H1 (cell line): ENCODE measurements at regions not wholly inside any gene's neighbourhood (a gene's known extent, or its start where the extent isn't known, plus 50 kb on each side); places are given as distances from the start of the nearest gene placed in this dataset.

Experiments used
- CTCF ChIA-PET: fragments of 300-600 bp; sonication (Branson Sonifier 250); formaldehyde crosslinking; loops from one replicate; lab custom pipeline; 2021; ENCODE audit not compliant: partially characterized antibody; lab: Charles Lee
- POLR2A ChIA-PET: fragments of 300-600 bp; sonication (Branson Sonifier 250); formaldehyde crosslinking; loops from one replicate; lab custom pipeline; 2021; ENCODE audit warnings: inconsistent platforms; ENCODE audit not compliant: partially characterized antibody; lab: Charles Lee
- DNase-seq, 2 experiments: peaks; one replicate each; pipeline versions ENCODE4 v3.0.0 to v3.0.0-alpha.2; 2010 to 2022; ENCODE audit warnings: low spot score in 2 of 2, low read depth in 1 of 2, mixed read lengths in 1 of 2
- FAIRE-seq: peaks from 2 replicates; lab custom pipeline; 2011; peaks lifted over from hg19 to GRCh38; lab: Jason Lieb, UNC
- H2AFZ ChIP-seq: 2 replicates; pipeline ENCODE4 v1.8.1; 2012; ENCODE audit warnings: low read length, inconsistent platforms
- H2AK5ac ChIP-seq: 2 replicates; pipeline ENCODE4 v1.6.1; 2013; ENCODE audit warnings: low read depth, low read length
- H2BK120ac ChIP-seq: replicated peaks from 2 replicates; pipeline ENCODE3; 2013; ENCODE audit warnings: low read depth, low read length, inconsistent platforms
- H2BK12ac ChIP-seq: 2 replicates; pipeline ENCODE4 v1.6.1; 2013; ENCODE audit warnings: low read depth, low read length
- H2BK15ac ChIP-seq: 2 replicates; pipeline ENCODE4 v1.6.1; 2013; ENCODE audit warnings: low read length
- H2BK20ac ChIP-seq: 2 replicates; pipeline ENCODE4 v1.6.1; 2013; ENCODE audit warnings: low read length
- H2BK5ac ChIP-seq: 2 replicates; pipeline ENCODE4 v1.6.1; 2013; ENCODE audit warnings: low read depth, low read length
- H3K14ac ChIP-seq: 2 replicates; pipeline ENCODE4 v1.6.1; 2013; ENCODE audit warnings: inconsistent platforms; ENCODE audit not compliant: insufficient read length
- H3K18ac ChIP-seq: 2 replicates; pipeline ENCODE4 v1.6.1; 2013; ENCODE audit warnings: low read length; ENCODE audit errors: extremely low read depth
- H3K23ac ChIP-seq: 2 replicates; pipeline ENCODE4 v1.6.1; 2013; ENCODE audit warnings: inconsistent platforms; ENCODE audit not compliant: insufficient read length
- H3K23me2 ChIP-seq: 2 replicates; pipeline ENCODE4 v1.6.1; 2013; ENCODE audit warnings: low read depth, low read length
- H3K27ac ChIP-seq: 2 replicates; pipeline ENCODE4 v1.6.1; 2011; ENCODE audit warnings: low read depth, low read length, inconsistent platforms
- H3K27me3 ChIP-seq, 4 experiments: replicated peaks in 1 of 4; 1 replicate in 1 of 4; 2 replicates in 3 of 4; pipeline versions ENCODE4 v1.6.1 to v1.8.1; 2011 to 2013; ENCODE audit warnings: low read length in 3 of 4, mild to moderate bottlenecking in 3 of 4, inconsistent platforms in 2 of 4, mixed read lengths in 2 of 4, moderate library complexity in 1 of 4; ENCODE audit not compliant: control insufficient read depth in 3 of 4, insufficient read depth in 3 of 4; ENCODE audit errors: extremely low read depth in 1 of 4
- H3K36me3 ChIP-seq, 4 experiments: 2 replicates each; pipeline versions ENCODE4 v1.6.1 to v1.8.1; 2011 to 2013; ENCODE audit warnings: mild to moderate bottlenecking in 4 of 4, low read length in 3 of 4, moderate library complexity in 2 of 4, control low read depth in 1 of 4, inconsistent platforms in 1 of 4; ENCODE audit not compliant: insufficient read depth in 4 of 4, control insufficient read depth in 2 of 4
- H3K4ac ChIP-seq: replicated peaks from 2 replicates; pipeline ENCODE3; 2013; ENCODE audit warnings: low read length, low read depth, mixed read lengths, inconsistent platforms; ENCODE audit not compliant: insufficient read length
- H3K4me1 ChIP-seq, 4 experiments: replicated peaks in 1 of 4; 1 replicate in 1 of 4; 2 replicates in 3 of 4; pipeline versions ENCODE4 v1.6.1 to v1.8.1; 2011 to 2013; ENCODE audit warnings: low read length in 3 of 4, inconsistent platforms in 2 of 4, mixed read lengths in 1 of 4; ENCODE audit not compliant: insufficient read depth in 4 of 4, control insufficient read depth in 3 of 4
- H3K4me2 ChIP-seq, 2 experiments: 2 replicates each; pipeline versions ENCODE4 v1.6.1 to v1.8.1; 2011 to 2013; ENCODE audit warnings: low read depth in 2 of 2, low read length in 2 of 2, control low read depth in 1 of 2, inconsistent platforms in 1 of 2, mild to moderate bottlenecking in 1 of 2; ENCODE audit not compliant: insufficient read depth in 1 of 2
- H3K4me3 ChIP-seq, 4 experiments: fragments of 200-600, 300-600 bp in 1 of 4; sonication (generic), shearing (Covaris generic), sonication (Bioruptor Twin) in 1 of 4; 2 replicates each; pipeline versions ENCODE4 v1.5.1 to v1.8.1; 2011 to 2016; ENCODE audit warnings: low read length in 4 of 4, low read depth in 3 of 4, control low read depth in 2 of 4, inconsistent platforms in 2 of 4, mild to moderate bottlenecking in 2 of 4, mixed read lengths in 1 of 4, moderate library complexity in 1 of 4; ENCODE audit not compliant: insufficient read depth in 2 of 4; ENCODE audit errors: extremely low read depth in 1 of 4
- H3K56ac ChIP-seq: replicated peaks from 2 replicates; pipeline ENCODE3; 2013; ENCODE audit warnings: low read depth, mild to moderate bottlenecking, mixed read lengths, low read length, inconsistent platforms; ENCODE audit not compliant: insufficient read length
- H3K79me1 ChIP-seq: 2 replicates; pipeline ENCODE4 v1.6.1; 2013; ENCODE audit warnings: low read depth, low read length, control low read depth
- H3K79me2 ChIP-seq, 2 experiments: 2 replicates each; pipeline versions ENCODE4 v1.6.1 to v1.8.1; 2012 to 2013; ENCODE audit warnings: low read length in 2 of 2, mild to moderate bottlenecking in 2 of 2, inconsistent platforms in 1 of 2; ENCODE audit not compliant: insufficient read depth in 2 of 2, control insufficient read depth in 1 of 2
- H3K9ac ChIP-seq, 4 experiments: replicated peaks in 1 of 4; 1 replicate in 1 of 4; 2 replicates in 3 of 4; pipeline versions ENCODE4 v1.6.1 to v1.8.1; 2011 to 2013; ENCODE audit warnings: low read depth in 3 of 4, low read length in 3 of 4, control low read depth in 2 of 4, mild to moderate bottlenecking in 2 of 4, moderate library complexity in 2 of 4, inconsistent platforms in 1 of 4; ENCODE audit errors: extremely low read depth in 1 of 4
- H3K9me3 ChIP-seq, 2 experiments: 2 replicates each; pipeline versions ENCODE4 v1.6.1 to v1.8.1; 2012 to 2013; ENCODE audit warnings: mild to moderate bottlenecking in 2 of 2, moderate library complexity in 2 of 2, control low read depth in 1 of 2, inconsistent platforms in 1 of 2, low read depth in 1 of 2, low read length in 1 of 2, mixed read lengths in 1 of 2; ENCODE audit not compliant: insufficient read depth in 2 of 2
- H4K20me1 ChIP-seq, 2 experiments: replicated peaks in 1 of 2; 2 replicates each; pipeline versions ENCODE3 to v1.8.1; 2011 to 2013; ENCODE audit warnings: inconsistent platforms in 2 of 2, low read length in 2 of 2, mild to moderate bottlenecking in 1 of 2; ENCODE audit not compliant: insufficient read depth in 2 of 2, control insufficient read depth in 1 of 2
- H4K5ac ChIP-seq: 2 replicates; pipeline ENCODE4 v1.6.1; 2013; ENCODE audit warnings: low read length, low read depth, mixed read lengths, inconsistent platforms; ENCODE audit not compliant: insufficient read length
- H4K8ac ChIP-seq: 2 replicates; pipeline ENCODE4 v1.8.0; 2013; ENCODE audit warnings: mild to moderate bottlenecking, moderate library complexity, low read length, inconsistent platforms; ENCODE audit not compliant: insufficient read depth; ENCODE audit errors: extremely low read depth
- H4K91ac ChIP-seq: replicated peaks from 2 replicates; pipeline ENCODE3; 2013; ENCODE audit warnings: low read length, mixed read lengths, inconsistent platforms; ENCODE audit not compliant: insufficient read length
- BACH1 ChIP-seq: IDR thresholded peaks from 2 replicates; pipeline ENCODE4 v1.6.1; 2012; ENCODE audit warnings: low read length, improper control_type of control experiment
- CREB1 ChIP-seq: IDR thresholded peaks from 2 replicates; pipeline ENCODE4 v1.6.1; 2012; ENCODE audit warnings: inconsistent platforms
- EGR1 ChIP-seq: IDR thresholded peaks from 2 replicates; pipeline ENCODE4 v1.6.1; 2011; ENCODE audit warnings: low read depth, low read length, borderline replicate concordance
- EP300 ChIP-seq, 2 experiments: IDR thresholded peaks; 1 replicate in 1 of 2; 2 replicates in 1 of 2; pipeline ENCODE4 v1.6.1; 2011 to 2012; ENCODE audit warnings: low read depth in 2 of 2, low read length in 2 of 2, mild to moderate bottlenecking in 2 of 2, borderline replicate concordance in 1 of 2, inconsistent platforms in 1 of 2, moderate library complexity in 1 of 2
- GABPA ChIP-seq: IDR thresholded peaks from 2 replicates; pipeline ENCODE4 v1.6.1; 2011; ENCODE audit warnings: mild to moderate bottlenecking, low read length, moderate library complexity, borderline replicate concordance; ENCODE audit not compliant: insufficient read depth
- KDM1A ChIP-seq: fragments of 200-600, 300-600 bp; sonication (generic); IDR thresholded peaks from 2 replicates; pipeline ENCODE4 v1.7.1; 2016; ENCODE audit warnings: mild to moderate bottlenecking, low read length, borderline replicate concordance
- POU5F1 ChIP-seq: IDR thresholded peaks from 2 replicates; pipeline ENCODE4 v1.6.1; 2011; ENCODE audit warnings: low read depth, mild to moderate bottlenecking, low read length, moderate library complexity
- RNF2 ChIP-seq: fragments of 200-900, 300-1000 bp; sonication (generic); IDR thresholded peaks from 2 replicates; pipeline ENCODE4 v1.7.1; 2016; ENCODE audit warnings: borderline replicate concordance, low read depth, mild to moderate bottlenecking, antibody characterized with exemption, low read length; ENCODE audit not compliant: poor library complexity, severe bottlenecking; ENCODE audit errors: missing control alignments
- SP4 ChIP-seq: IDR thresholded peaks from 2 replicates; pipeline ENCODE4 v1.6.1; 2012; ENCODE audit warnings: low read length, inconsistent platforms
- WGBS, 2 experiments: shearing (Covaris generic) in 1 of 2; methylation state at CpG; one replicate each; pipeline versions ENCODE4 v1.1.6 to v1.1.7; 2013 to 2015; ENCODE audit warnings: low lambda C conversion rate in 2 of 2, mixed read lengths in 2 of 2, inconsistent platforms in 1 of 2, low coverage in 1 of 2, missing lambda C conversion rate in 1 of 2; ENCODE audit not compliant: insufficient replicate concordance in 2 of 2, insufficient coverage in 1 of 2, insufficient read length in 1 of 2; ENCODE audit errors: extremely low coverage in 1 of 2, missing lambda C conversion rate in 1 of 2; 5-methylcytosine and 5-hydroxymethylcytosine counted together
- TF ChIP-seq, protein P1 (sequence below), 3 experiments: IDR thresholded peaks; 1 replicate in 2 of 3; 2 replicates in 1 of 3; pipeline versions ENCODE4 v1.5.1 to v1.6.1; 2011; ENCODE audit warnings: low read length in 3 of 3, mild to moderate bottlenecking in 3 of 3, inconsistent platforms in 2 of 3, low read depth in 1 of 3, moderate library complexity in 1 of 3; ENCODE audit not compliant: insufficient read depth in 1 of 3; ENCODE audit errors: control extremely low read depth in 1 of 3
- TF ChIP-seq, protein P2 (sequence below): IDR thresholded peaks from 2 replicates; pipeline ENCODE4 v1.6.1; 2011; ENCODE audit warnings: low read depth, mild to moderate bottlenecking, low read length; ENCODE audit not compliant: insufficient read depth

DNA sequence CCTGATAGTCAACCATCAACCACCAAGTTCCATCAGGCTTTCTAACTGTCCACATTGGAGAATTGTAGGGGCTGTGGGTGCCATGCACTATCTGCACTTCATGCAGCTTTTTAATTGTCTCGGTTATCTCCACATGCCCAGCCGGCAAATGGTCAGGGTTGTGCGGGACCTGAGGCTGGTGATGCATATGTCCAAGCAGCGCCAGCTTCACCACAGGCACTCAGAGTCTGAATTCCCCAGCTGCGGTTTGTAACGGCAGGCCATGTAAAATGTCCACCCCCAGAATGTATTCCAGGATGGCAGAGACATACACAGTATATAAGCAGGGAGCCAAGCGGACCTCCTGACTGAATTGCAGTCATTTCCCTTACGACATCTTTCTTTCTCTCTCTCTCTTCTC, 435.6 kb downstream of the DYNC2H1 start:
- no peak overlapping the region for H3K9ac ChIP-seq
- H4K5ac ChIP-seq = no peak overlapping the region
- no peak overlapping the region for H2BK15ac ChIP-seq
- no peaks in the 10 kb centered on the region for H3K23me2 ChIP-seq
- H3K18ac ChIP-seq = no peak overlapping the region
- no peak overlapping the region for H2BK12ac ChIP-seq
- no peak overlapping the region for H2AFZ ChIP-seq
- H3K27ac ChIP-seq = no peak overlapping the region
- CTCF ChIA-PET = interaction anchor here (1.1 to 1.2 kb wide), 2 partner anchors 56 to 59 kb away, joined by 3 read pairs; no protein-coding TSS in a partner anchor
- 88% methylated on average over 8 of the region's 8 CpGs; no CpG with 5 or more reads in 1 of the 2 experiments for WGBS, 2 experiments
- peaks cover 16 to 20% of the 10 kb centered on the region in 2 experiments; a peak in 3 of 4 replicates for H3K9me3 ChIP-seq
- H3K14ac ChIP-seq = no peak overlapping the region
- H3K56ac ChIP-seq = no peak overlapping the region
- no peaks in the 10 kb centered on the region for H3K27me3 ChIP-seq
- no peak for DNase-seq
- no peak overlapping the region for H2AK5ac ChIP-seq
- no peak overlapping the region for H3K4ac ChIP-seq
- no peaks in the 10 kb centered on the region for H3K79me1 ChIP-seq
- no peak overlapping the region for H2BK120ac ChIP-seq
- no peaks in the 10 kb centered on the region for H4K20me1 ChIP-seq
- no peak overlapping the region for H4K8ac ChIP-seq
- no peak overlapping the region for H2BK5ac ChIP-seq
- H2BK20ac ChIP-seq = no peak overlapping the region
- H3K36me3 ChIP-seq = no peaks in the 10 kb centered on the region
- no peak overlapping the region for H4K91ac ChIP-seq
- H3K79me2 ChIP-seq = no peaks in the 10 kb centered on the region
- no peaks in the 10 kb centered on the region for H3K4me1 ChIP-seq
- FAIRE-seq = no peak
- no peak overlapping the region for H3K23ac ChIP-seq
- H3K4me3 ChIP-seq = no peak overlapping the region
- POLR2A ChIA-PET = no interaction called here
- H3K4me2 ChIP-seq = no peak overlapping the region
- TF ChIP-seq POU5F1 (no peak), EP300 (IDR thresholded peaks at IDR 0.05; ENCODE audit: borderline replicate concordance in 1 of 2, low read depth in 2 of 2, low read length in 2 of 2) (no peak), BACH1 (no peak), GABPA (no peak), CREB1 (no peak), KDM1A (no peak), SP4 (no peak), EGR1 (no peak), RNF2 (no peak)
- TF ChIP-seq, protein P1, sequence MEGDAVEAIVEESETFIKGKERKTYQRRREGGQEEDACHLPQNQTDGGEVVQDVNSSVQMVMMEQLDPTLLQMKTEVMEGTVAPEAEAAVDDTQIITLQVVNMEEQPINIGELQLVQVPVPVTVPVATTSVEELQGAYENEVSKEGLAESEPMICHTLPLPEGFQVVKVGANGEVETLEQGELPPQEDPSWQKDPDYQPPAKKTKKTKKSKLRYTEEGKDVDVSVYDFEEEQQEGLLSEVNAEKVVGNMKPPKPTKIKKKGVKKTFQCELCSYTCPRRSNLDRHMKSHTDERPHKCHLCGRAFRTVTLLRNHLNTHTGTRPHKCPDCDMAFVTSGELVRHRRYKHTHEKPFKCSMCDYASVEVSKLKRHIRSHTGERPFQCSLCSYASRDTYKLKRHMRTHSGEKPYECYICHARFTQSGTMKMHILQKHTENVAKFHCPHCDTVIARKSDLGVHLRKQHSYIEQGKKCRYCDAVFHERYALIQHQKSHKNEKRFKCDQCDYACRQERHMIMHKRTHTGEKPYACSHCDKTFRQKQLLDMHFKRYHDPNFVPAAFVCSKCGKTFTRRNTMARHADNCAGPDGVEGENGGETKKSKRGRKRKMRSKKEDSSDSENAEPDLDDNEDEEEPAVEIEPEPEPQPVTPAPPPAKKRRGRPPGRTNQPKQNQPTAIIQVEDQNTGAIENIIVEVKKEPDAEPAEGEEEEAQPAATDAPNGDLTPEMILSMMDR (IDR thresholded peaks at IDR 0.05; ENCODE audit: control extremely low read depth in 1 of 3, insufficient read depth in 1 of 3, low read depth in 1 of 3, low read length in 3 of 3) = no peak
- TF ChIP-seq, protein P2, sequence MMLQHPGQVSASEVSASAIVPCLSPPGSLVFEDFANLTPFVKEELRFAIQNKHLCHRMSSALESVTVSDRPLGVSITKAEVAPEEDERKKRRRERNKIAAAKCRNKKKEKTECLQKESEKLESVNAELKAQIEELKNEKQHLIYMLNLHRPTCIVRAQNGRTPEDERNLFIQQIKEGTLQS = no peak
